Activated CD4-positive, alpha-beta T cell treated with anti-CD3 and anti-CD28 coated beads, Interleukin-2, amount 10 ng/mL, durations not matched to agents 24 days and 14 days (primary cell): ENCODE measurements at regions not wholly inside any gene's neighbourhood (a gene's known extent, or its start where the extent isn't known, plus 50 kb on each side); places are given as distances from the start of the nearest gene placed in this dataset.

Experiments used
- DNase-seq: peaks from one replicate; pipeline ENCODE4 v3.0.0; 2022
- H3K27ac Mint-ChIP-seq: one replicate; pipeline ENCODE4 v1.8.0; 2022; ENCODE audit warnings: mild to moderate bottlenecking, mixed read lengths
- H3K27me3 Mint-ChIP-seq: one replicate; pipeline ENCODE4 v1.8.0; 2022; ENCODE audit warnings: mixed read lengths
- H3K36me3 Mint-ChIP-seq: one replicate; pipeline ENCODE4 v1.8.0; 2022; ENCODE audit warnings: low read depth, mild to moderate bottlenecking, mixed read lengths
- H3K4me1 Mint-ChIP-seq: one replicate; pipeline ENCODE4 v1.8.0; 2021; ENCODE audit warnings: mixed read lengths
- H3K4me3 Mint-ChIP-seq: one replicate; pipeline ENCODE4 v1.8.0; 2022; ENCODE audit warnings: mild to moderate bottlenecking, moderate library complexity, mixed read lengths
- H3K9me3 Mint-ChIP-seq: one replicate; pipeline ENCODE4 v1.8.0; 2021; ENCODE audit warnings: mixed read lengths
- intact Hi-C: fragments of 100-400 bp; cut with micrococcal nuclease; formaldehyde crosslinking; loops from one replicate; pipeline ENCODE4 v1.15.1; 2023

DNA sequence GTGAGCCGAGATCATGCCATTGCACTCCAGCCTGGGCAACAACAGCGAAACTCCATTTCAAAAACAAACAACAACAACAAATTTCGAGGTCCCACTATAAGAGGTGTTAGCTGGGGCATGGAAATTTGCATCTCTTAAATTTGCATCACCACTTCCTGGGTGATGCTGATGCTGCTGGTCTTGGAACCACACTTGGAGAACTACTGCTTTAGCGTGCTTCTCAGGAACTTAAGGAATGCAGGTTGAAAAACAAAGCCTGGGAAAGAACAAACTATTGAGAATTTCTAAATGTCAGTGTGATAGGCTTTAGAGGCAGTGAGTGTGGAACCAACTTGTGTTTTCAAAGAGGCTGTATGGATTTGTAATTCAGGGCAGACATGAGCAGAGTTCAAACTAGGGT is 858.4 kb upstream of the ARPP21 start:
- no peaks in the 10 kb centered on the region for H3K4me1 Mint-ChIP-seq
- no peak overlapping the region for H3K4me3 Mint-ChIP-seq
- no peaks in the 10 kb centered on the region for H3K27me3 Mint-ChIP-seq
- intact Hi-C loops = no loop called here
- DNase-seq = no peak
- H3K36me3 Mint-ChIP-seq = no peaks in the 10 kb centered on the region
- no peak overlapping the region for H3K27ac Mint-ChIP-seq
- H3K9me3 Mint-ChIP-seq = no peaks in the 10 kb centered on the region

DNA sequence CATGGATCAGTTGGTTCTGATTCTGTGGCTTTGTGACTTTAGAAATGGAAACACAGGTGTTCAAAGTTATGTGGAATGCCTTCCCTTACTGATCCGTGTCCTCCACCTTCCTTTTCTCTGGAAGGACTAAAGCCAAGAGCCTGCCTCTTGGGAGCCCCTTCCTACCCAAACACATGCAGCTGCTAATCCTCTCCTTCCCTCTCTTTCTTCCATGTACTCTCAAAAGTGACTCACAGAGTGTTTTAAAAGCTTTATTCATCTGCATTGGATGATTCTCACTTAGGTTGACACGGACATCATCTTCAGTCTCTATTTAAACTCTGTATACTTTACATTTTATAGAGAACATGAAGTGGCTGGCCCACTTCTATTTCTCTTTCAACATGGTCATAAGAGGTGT is 856.5 kb upstream of the ARPP21 start:
- Mint-ChIP-seq H3K9me3 (no peaks in the 10 kb centered on the region), H3K4me3 (no peak overlapping the region), H3K27ac (no peak overlapping the region), H3K4me1 (no peaks in the 10 kb centered on the region), H3K27me3 (no peaks in the 10 kb centered on the region), H3K36me3 (no peaks in the 10 kb centered on the region)
- intact Hi-C loops = no loop called here
- no peak for DNase-seq

GRCh38 chr3:34783876-34784275 is 855.4 kb upstream of the ARPP21 start:
- no peak overlapping the region for H3K4me3 Mint-ChIP-seq
- no peak overlapping the region for H3K27ac Mint-ChIP-seq
- H3K4me1 Mint-ChIP-seq = no peaks in the 10 kb centered on the region
- no peaks in the 10 kb centered on the region for H3K9me3 Mint-ChIP-seq
- intact Hi-C loops = no loop called here
- H3K27me3 Mint-ChIP-seq = no peaks in the 10 kb centered on the region
- H3K36me3 Mint-ChIP-seq = no peaks in the 10 kb centered on the region
- no peak for DNase-seq

DNA sequence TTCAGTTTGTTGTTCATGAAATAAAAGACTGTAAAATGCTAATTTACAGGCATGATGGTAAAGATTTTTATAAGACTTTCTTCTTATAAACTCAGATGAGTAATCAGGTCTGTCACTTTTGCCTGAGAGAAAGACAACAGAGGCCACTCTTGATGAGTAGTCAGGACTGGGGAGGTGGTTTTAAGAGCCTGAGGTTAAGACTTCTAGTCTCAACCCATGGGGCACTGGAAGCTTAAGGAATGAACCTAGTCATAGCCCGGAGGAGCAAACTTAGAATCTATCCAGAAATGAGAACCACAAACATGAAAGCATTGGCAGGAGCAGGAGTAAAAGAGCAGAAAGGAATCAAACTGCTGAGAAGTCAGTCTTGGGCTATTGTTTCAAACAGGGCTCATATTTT is 846.3 kb upstream of the ARPP21 start:
- intact Hi-C loops = no loop called here
- H3K36me3 Mint-ChIP-seq = no peaks in the 10 kb centered on the region
- H3K27ac Mint-ChIP-seq = no peak overlapping the region
- no peaks in the 10 kb centered on the region for H3K9me3 Mint-ChIP-seq
- no peak for DNase-seq
- H3K4me3 Mint-ChIP-seq = no peak overlapping the region
- no peaks in the 10 kb centered on the region for H3K27me3 Mint-ChIP-seq
- no peaks in the 10 kb centered on the region for H3K4me1 Mint-ChIP-seq

- no peaks in the 10 kb centered on the region for H3K27me3 Mint-ChIP-seq
- H3K9me3 Mint-ChIP-seq = peaks cover 3% of the 10 kb centered on the region
- H3K36me3 Mint-ChIP-seq = no peaks in the 10 kb centered on the region
- DNase-seq = no peak
- H3K4me3 Mint-ChIP-seq = no peak overlapping the region
- no peaks in the 10 kb centered on the region for H3K4me1 Mint-ChIP-seq
- intact Hi-C loops = no loop called here
- no peak overlapping the region for H3K27ac Mint-ChIP-seq
Measured at GRCh38 chr3:34807611-34808010, 831.7 kb upstream of the ARPP21 start.

DNA sequence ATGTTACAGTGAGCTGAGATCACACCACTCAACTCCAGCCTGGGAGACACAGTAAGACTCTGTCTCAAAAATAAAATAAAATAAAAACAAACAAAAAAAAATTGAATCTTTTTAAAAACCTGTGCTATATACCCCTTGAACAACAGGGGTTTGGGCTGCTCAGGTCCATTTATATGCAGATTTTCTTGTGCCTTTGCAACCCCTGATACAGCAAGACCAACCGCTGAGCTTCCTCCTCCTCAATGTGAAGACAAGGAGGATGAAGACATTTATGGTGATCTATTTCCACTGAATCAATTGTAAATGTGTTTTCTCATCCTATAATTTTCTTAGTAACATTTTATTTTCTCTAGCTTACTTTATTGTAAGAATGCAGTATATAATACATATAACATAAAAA is 831.0 kb upstream of the ARPP21 start:
- Mint-ChIP-seq H3K4me1 (no peaks in the 10 kb centered on the region), H3K4me3 (no peak overlapping the region), H3K9me3 (peaks cover 3% of the 10 kb centered on the region), H3K36me3 (no peaks in the 10 kb centered on the region), H3K27ac (no peak overlapping the region), H3K27me3 (no peaks in the 10 kb centered on the region)
- intact Hi-C loops = no loop called here
- no peak for DNase-seq

- Mint-ChIP-seq H3K36me3 (no peaks in the 10 kb centered on the region), H3K9me3 (no peaks in the 10 kb centered on the region), H3K4me3 (no peak overlapping the region), H3K4me1 (no peaks in the 10 kb centered on the region), H3K27ac (no peak overlapping the region), H3K27me3 (no peaks in the 10 kb centered on the region)
- intact Hi-C loops = no loop called here
- no peak for DNase-seq
Measured at GRCh38 chr3:34828847-34829246, 810.5 kb upstream of the ARPP21 start.

DNA sequence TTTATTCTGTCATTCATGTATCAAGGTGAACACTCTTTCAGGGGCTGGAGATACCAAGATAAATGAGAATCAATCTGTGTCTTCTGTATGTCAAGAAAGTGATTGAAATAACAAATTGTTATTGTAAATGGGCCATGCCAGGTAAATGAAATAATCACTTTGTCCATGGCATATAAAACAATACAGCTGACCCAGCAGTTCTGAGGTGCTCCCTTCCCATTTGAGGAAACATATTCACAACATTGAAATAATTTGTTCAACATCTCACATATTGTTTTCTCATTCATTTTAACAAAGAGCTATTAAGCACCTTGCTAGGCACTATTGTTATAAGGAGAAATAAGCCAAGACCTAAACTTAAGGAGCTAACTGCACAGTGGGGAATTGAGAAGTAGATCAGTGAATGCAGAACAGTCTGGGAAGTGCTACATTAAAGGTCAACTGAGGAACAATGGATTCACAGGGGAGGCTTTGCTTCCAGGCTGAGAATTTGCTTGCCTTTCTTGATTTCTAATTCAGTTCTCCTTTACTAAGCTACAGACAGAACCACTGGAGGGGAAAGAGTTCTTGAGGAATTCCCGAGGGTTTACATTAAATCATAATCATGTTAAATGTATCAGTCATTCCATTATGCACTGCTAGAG is 806.3 kb upstream of the ARPP21 start:
- H3K27ac Mint-ChIP-seq = no peak overlapping the region
- no peaks in the 10 kb centered on the region for H3K4me1 Mint-ChIP-seq
- H3K9me3 Mint-ChIP-seq = no peaks in the 10 kb centered on the region
- no peak for DNase-seq
- no peaks in the 10 kb centered on the region for H3K27me3 Mint-ChIP-seq
- H3K36me3 Mint-ChIP-seq = no peaks in the 10 kb centered on the region
- intact Hi-C loops = no loop called here
- no peak overlapping the region for H3K4me3 Mint-ChIP-seq

DNA sequence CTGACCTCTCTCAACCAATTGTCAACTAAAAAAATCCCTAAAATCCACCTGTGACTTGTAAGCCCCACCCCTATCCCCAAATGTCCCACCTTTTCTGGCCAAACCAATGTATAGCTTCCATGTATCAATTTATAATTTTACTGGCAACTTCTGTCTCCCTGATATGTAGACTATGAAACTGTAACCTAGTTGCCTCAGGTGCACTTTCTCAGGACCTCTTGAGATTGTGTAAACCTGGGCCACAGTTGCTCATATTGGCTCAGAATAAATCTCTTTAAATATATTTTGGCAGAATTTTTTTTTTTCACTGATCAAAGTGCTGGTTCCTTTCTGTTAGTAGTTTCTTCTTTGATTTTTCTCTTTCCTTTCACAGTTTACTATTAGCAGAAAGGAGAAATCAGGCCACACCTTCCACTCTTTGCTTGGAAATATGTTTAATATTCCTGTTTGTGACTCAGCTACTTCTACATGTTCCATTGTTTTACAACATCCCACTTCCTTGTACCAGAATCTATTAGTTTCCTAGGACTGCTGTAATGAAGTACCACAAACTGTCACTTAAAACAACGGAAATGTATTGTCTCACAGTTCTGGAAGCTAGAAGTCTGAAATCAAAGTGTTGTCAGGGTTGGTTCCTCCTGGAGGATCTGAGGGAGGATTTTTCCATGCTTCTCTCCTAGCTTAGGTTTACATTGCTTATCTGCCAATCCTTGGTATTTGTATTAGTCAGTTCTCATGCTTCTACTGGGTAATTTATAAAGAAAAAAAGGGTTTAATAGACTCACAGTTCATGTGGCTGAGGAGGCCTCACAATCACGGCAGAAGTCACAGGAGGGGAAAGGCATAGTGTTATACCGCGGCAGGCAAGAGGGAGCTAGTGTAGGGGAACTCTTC is 801.2 kb upstream of the ARPP21 start:
- H3K27ac Mint-ChIP-seq = no peak overlapping the region
- no peak overlapping the region for H3K4me3 Mint-ChIP-seq
- H3K4me1 Mint-ChIP-seq = no peaks in the 10 kb centered on the region
- intact Hi-C loops = no loop called here
- H3K9me3 Mint-ChIP-seq = no peaks in the 10 kb centered on the region
- no peak for DNase-seq
- no peaks in the 10 kb centered on the region for H3K36me3 Mint-ChIP-seq
- H3K27me3 Mint-ChIP-seq = no peaks in the 10 kb centered on the region

DNA sequence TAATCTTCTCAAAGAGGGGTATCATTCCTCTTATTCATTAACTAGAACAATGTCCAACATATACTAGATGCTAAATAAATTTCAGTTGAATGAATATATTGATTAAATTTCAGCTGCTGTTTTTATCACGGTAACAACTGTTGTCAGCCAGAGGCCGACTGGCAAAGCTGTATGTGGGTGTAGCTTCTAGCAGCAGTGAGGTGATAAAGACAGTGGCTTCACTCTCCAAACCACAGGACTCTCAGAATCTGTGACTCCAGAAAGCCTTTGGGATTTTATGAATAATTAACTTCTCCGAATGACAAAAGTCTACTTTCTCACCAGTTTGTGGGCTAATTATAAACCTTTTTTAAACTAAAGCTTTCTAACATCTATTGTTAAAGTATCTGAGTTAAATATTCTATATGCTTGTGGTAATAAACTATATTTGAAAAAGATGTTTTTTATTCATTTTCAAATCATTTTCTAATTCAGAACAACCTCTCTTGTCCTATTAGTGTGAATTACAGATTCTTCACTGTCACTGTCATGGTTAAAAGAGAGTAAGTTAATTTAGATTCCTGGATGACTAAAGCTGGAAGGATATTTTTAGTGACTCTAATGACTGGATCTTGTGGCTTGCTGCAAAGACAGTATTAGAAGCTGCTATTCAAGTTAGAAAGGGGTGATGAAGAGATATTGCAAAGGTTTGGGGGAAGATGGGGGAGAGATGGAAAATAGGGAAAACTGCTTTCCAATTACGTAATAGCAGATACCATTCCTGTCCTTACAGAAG is 796.4 kb upstream of the ARPP21 start:
- no peak for DNase-seq
- H3K36me3 Mint-ChIP-seq = no peaks in the 10 kb centered on the region
- no peak overlapping the region for H3K4me3 Mint-ChIP-seq
- no peaks in the 10 kb centered on the region for H3K9me3 Mint-ChIP-seq
- H3K4me1 Mint-ChIP-seq = no peaks in the 10 kb centered on the region
- intact Hi-C loops = no loop called here
- H3K27ac Mint-ChIP-seq = no peak overlapping the region
- no peaks in the 10 kb centered on the region for H3K27me3 Mint-ChIP-seq

DNA sequence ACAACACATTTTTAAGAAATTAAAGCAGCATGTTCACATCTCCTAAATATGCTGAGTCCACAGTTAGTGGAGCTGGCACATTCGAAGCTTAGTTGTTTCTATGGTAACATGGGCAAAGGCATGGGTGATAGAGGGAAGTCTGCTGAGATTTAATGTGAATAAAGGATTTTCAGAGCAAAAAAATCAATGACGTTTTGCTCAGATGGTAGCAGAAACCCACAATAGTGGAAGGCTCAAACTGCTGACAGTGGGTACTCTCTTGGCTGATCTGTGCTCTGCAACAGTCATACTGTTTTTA is 795.1 kb upstream of the ARPP21 start:
- no peaks in the 10 kb centered on the region for H3K36me3 Mint-ChIP-seq
- intact Hi-C loops = no loop called here
- H3K4me3 Mint-ChIP-seq = no peak overlapping the region
- no peak for DNase-seq
- H3K4me1 Mint-ChIP-seq = no peaks in the 10 kb centered on the region
- H3K27ac Mint-ChIP-seq = no peak overlapping the region
- H3K27me3 Mint-ChIP-seq = no peaks in the 10 kb centered on the region
- no peaks in the 10 kb centered on the region for H3K9me3 Mint-ChIP-seq

DNA sequence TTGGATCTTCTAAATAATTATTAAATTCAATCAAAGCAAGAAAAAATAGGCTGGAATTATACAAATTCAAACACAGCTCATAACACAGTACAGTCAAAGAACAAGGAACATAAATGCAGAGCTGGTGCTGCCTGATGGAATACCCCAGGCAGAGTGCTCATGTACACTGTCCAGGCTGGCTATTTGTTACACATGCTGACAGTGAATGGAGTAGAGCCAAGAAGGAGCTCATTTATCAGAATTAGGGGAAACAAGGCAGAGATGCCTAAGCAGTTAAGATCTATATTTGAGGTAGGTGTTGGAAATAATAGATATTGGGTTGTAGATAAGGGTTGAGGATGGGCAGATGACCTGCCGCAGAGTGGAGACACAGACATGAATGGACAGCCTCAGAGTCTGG is 788.2 kb upstream of the ARPP21 start:
- H3K4me1 Mint-ChIP-seq = no peaks in the 10 kb centered on the region
- H3K27ac Mint-ChIP-seq = no peak overlapping the region
- no peaks in the 10 kb centered on the region for H3K27me3 Mint-ChIP-seq
- no peaks in the 10 kb centered on the region for H3K9me3 Mint-ChIP-seq
- no peaks in the 10 kb centered on the region for H3K36me3 Mint-ChIP-seq
- DNase-seq = no peak
- H3K4me3 Mint-ChIP-seq = no peak overlapping the region
- intact Hi-C loops = no loop called here

GRCh38 chr3:34852844-34853439 is 786.4 kb upstream of the ARPP21 start:
- no peaks in the 10 kb centered on the region for H3K27me3 Mint-ChIP-seq
- H3K36me3 Mint-ChIP-seq = no peaks in the 10 kb centered on the region
- no peaks in the 10 kb centered on the region for H3K9me3 Mint-ChIP-seq
- H3K27ac Mint-ChIP-seq = no peak overlapping the region
- no peak overlapping the region for H3K4me3 Mint-ChIP-seq
- no peak for DNase-seq
- no peaks in the 10 kb centered on the region for H3K4me1 Mint-ChIP-seq
- intact Hi-C loops = no loop called here
